ENCODE measurements at regions not wholly inside any gene's neighbourhood (a gene's known extent, or its start where the extent isn't known, plus 50 kb on each side); places are given as distances from the start of the nearest gene placed in this dataset.

DNA sequence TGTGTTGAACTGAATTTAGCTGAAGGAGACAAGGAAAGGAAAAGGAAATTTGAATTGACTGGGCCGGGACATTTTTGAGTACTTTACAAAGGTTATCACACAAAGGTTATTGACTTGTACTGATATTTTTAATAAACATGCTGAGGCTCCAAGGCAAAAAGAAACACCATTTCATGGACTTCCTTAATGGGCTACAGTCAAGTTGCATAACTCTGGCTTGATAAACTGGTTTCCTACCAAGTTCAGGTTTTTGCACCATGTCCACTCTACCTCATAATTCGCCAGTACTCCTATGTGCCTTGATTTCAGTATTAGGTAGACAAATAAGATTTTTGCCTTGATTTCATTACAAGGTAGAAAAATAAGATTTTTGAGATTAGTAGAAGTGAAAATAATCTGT lies 65.8 kb upstream of the FUT9 start:
- H3K4me1 Mint-ChIP-seq (ENCODE audit: unreplicated experiment) = no peaks in the 10 kb centered on the region
- no peak overlapping the region for H3K4me3 Mint-ChIP-seq
- H3K27me3 Mint-ChIP-seq = peaks cover 3% of the 10 kb centered on the region
- H3K27ac Mint-ChIP-seq = no peak overlapping the region
- TF ChIP-seq, protein P1, sequence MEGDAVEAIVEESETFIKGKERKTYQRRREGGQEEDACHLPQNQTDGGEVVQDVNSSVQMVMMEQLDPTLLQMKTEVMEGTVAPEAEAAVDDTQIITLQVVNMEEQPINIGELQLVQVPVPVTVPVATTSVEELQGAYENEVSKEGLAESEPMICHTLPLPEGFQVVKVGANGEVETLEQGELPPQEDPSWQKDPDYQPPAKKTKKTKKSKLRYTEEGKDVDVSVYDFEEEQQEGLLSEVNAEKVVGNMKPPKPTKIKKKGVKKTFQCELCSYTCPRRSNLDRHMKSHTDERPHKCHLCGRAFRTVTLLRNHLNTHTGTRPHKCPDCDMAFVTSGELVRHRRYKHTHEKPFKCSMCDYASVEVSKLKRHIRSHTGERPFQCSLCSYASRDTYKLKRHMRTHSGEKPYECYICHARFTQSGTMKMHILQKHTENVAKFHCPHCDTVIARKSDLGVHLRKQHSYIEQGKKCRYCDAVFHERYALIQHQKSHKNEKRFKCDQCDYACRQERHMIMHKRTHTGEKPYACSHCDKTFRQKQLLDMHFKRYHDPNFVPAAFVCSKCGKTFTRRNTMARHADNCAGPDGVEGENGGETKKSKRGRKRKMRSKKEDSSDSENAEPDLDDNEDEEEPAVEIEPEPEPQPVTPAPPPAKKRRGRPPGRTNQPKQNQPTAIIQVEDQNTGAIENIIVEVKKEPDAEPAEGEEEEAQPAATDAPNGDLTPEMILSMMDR (conservative IDR thresholded peaks at IDR 0.05) = no peak
- DNase-seq (ENCODE audit: extremely low spot score, unreplicated experiment) = no peak
- H3K36me3 Mint-ChIP-seq = no peaks in the 10 kb centered on the region
- H3K9me3 Mint-ChIP-seq = peaks cover 4% of the 10 kb centered on the region

DNA sequence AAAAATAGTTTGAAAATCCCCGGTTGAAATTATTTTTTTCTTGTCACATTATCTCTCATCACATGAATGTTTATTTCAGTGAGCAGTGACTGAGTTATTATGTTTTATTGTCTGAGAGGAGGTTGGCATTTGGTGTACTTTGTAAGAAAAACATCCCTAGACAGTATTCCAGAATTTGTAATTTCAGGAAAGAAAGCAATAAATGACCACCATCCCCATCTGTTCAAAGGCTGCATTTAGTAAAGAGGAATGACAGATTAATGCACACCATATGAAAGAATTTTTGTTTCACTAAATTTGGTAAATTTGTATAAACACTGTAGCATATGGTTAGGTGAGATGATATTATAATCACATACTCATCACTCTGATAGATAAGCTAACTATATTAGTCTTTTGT lies 57.1 kb upstream of the FUT9 start:
- Mint-ChIP-seq H3K9me3 (no peaks in the 10 kb centered on the region), H3K4me1 (ENCODE audit: unreplicated experiment) (no peaks in the 10 kb centered on the region), H3K27ac (no peak overlapping the region), H3K27me3 (peaks cover 8% of the 10 kb centered on the region), H3K4me3 (no peak overlapping the region), H3K36me3 (no peaks in the 10 kb centered on the region)
- no peak for DNase-seq (ENCODE audit: extremely low spot score, unreplicated experiment)
- TF ChIP-seq, protein P1 (conservative IDR thresholded peaks at IDR 0.05) = no peak

DNA sequence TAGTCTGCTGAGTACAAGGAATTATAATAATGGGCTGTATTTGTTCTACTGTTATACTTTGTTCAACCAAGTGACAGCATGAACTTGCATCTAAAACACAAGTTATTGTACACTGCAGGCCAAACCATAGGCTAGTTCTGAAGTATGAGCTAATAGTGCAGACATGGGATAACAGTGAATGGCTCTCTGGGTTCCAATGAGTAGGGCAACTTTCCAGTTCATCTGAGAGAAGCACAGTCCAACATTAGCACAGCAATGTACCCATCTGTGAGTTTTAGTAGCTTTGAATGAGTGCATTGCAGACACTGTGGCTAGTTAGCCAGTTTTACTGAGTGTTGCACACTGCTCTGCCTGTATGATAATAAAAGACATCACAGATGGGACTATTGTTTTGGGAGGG lies 56.5 kb upstream of the FUT9 start:
- H3K27me3 Mint-ChIP-seq = peaks cover 8% of the 10 kb centered on the region
- no peaks in the 10 kb centered on the region for H3K36me3 Mint-ChIP-seq
- no peak for DNase-seq (ENCODE audit: extremely low spot score, unreplicated experiment)
- TF ChIP-seq, protein P1 (conservative IDR thresholded peaks at IDR 0.05) = no peak
- no peaks in the 10 kb centered on the region for H3K4me1 Mint-ChIP-seq (ENCODE audit: unreplicated experiment)
- no peak overlapping the region for H3K27ac Mint-ChIP-seq
- no peaks in the 10 kb centered on the region for H3K9me3 Mint-ChIP-seq
- H3K4me3 Mint-ChIP-seq = no peak overlapping the region
